C4-2B (cell line): ENCODE measurements at regions not wholly inside any gene's neighbourhood (a gene's known extent, or its start where the extent isn't known, plus 50 kb on each side); places are given as distances from the start of the nearest gene placed in this dataset.

Experiments used
- ZFX ChIP-seq: fragments of 450-650 bp; IDR thresholded peaks from 2 replicates; pipeline ENCODE4 v1.6.1; 2017
- TF ChIP-seq, protein P1 (sequence below): fragments of 450-650 bp; conservative IDR thresholded peaks from 2 replicates; pipeline ENCODE4 v1.5.1; 2017; ENCODE audit warnings: mild to moderate bottlenecking

DNA sequence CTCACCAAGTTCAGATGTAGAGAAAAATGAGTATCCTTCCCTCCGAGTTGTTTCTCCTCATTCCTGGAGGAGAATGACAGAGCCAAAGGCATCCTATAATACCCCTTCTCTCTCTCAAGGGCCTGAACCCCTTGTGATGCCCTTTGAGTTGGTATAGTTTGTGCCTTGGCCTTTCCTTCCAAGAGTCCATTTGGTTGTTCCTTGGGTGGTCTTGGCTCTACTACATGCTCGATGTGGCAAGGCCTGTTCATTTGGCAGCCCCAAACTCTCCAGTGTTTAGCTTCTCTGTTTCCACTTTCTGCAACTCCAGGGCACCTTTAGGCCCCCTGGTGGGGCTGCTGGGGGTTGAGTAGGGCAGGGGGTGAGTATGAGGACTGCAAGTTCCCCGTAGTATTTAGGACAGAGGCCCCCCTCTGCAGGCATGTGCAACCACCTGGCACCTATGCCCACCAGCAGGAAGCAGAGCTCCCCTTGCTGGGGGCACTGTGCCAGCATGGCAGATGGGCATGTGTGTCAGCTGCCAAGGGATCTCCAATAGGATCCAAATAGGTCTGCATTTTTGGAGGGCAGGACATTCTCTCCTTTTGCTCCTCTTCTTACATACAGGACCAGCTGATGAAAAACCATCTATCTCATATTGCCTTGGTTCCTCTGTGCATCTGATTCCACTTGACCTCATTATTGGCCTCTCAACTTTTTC is 217.2 kb upstream of the CADM1 start:
- TF ChIP-seq, protein P1, sequence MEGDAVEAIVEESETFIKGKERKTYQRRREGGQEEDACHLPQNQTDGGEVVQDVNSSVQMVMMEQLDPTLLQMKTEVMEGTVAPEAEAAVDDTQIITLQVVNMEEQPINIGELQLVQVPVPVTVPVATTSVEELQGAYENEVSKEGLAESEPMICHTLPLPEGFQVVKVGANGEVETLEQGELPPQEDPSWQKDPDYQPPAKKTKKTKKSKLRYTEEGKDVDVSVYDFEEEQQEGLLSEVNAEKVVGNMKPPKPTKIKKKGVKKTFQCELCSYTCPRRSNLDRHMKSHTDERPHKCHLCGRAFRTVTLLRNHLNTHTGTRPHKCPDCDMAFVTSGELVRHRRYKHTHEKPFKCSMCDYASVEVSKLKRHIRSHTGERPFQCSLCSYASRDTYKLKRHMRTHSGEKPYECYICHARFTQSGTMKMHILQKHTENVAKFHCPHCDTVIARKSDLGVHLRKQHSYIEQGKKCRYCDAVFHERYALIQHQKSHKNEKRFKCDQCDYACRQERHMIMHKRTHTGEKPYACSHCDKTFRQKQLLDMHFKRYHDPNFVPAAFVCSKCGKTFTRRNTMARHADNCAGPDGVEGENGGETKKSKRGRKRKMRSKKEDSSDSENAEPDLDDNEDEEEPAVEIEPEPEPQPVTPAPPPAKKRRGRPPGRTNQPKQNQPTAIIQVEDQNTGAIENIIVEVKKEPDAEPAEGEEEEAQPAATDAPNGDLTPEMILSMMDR = no peak
- no peak for TF ChIP-seq ZFX
